Astrocyte of the cerebellum (primary cell): ENCODE measurements at regions not wholly inside any gene's neighbourhood (a gene's known extent, or its start where the extent isn't known, plus 50 kb on each side); places are given as distances from the start of the nearest gene placed in this dataset.

Experiments
- DNase-seq: peaks from one replicate; pipeline ENCODE4 v3.0.0-alpha.2; 2011; ENCODE audit warnings: low read depth
- H3K4me3 ChIP-seq: 2 replicates; pipeline ENCODE4 v1.5.1; 2011; ENCODE audit warnings: mild to moderate bottlenecking, low read depth, low read length, moderate library complexity
- CTCF ChIP-seq: IDR thresholded peaks from 2 replicates; pipeline ENCODE4 v1.5.1; 2012; ENCODE audit warnings: low read length, low read depth, moderate library complexity, mild to moderate bottlenecking; ENCODE audit errors: missing control alignments
- in situ Hi-C: cut with HindIII; loops from 2 replicates; pipeline ENCODE4 v1.10.0; 2017; ENCODE audit warnings: low sequenced_read_pairs

DNA sequence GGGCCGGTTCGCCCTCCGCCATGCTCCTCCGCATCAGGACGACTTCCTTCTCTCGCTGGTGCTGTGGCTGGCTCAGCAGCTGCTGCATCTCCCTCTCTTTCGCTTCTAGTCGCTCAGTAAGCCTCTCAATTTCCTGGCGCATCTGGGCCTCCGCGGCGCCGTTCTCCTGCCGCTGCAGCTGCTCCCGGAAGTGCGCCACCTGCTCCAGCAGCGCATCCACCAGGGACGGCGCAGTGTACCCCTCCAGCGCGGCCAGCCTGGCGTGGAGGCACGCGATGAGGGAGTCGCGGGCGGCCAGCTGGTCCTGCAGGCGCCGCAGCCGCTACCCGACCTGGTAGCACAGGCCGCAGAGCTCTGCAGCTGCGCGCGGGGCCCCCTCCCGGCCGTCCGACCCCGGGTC is 97.4 kb upstream of the MED14 start:
- TF ChIP-seq CTCF: no peak
- no peak for DNase-seq
- in situ Hi-C loops: no loop called here
- no peak overlapping the region for H3K4me3 ChIP-seq

GRCh38 chrX:40834225-40834624 is 98.9 kb upstream of the MED14 start:
- in situ Hi-C loops: no loop called here
- no peak for TF ChIP-seq CTCF
- H3K4me3 ChIP-seq: no peak overlapping the region

DNA sequence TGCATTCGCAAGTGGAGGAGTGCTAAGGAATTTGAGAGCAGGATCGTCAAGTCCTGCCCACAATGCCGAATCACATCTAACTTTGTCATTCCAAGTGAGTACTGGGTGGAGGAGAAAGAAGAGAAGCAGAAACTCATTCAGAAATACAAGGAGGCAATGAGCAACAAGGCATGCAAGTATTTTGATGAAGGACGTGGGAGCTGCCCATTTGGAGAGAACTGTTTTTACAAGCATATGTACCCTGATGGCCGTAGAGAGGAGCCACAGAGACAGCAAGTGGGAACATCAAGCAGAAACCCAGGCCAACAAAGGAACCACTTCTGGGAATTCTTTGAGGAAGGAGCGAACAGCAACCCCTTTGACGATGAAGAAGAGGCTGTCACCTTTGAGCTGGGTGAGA is 100.2 kb upstream of the MED14 start:
- in situ Hi-C loops: no loop called here
- no peak for DNase-seq
- no peak overlapping the region for H3K4me3 ChIP-seq
- TF ChIP-seq CTCF: no peak

More at GRCh38 chrX:40834225-40834624, 98.9 kb upstream of the MED14 start:
- DNase-seq: no peak

GRCh38 chrX:40843643-40844042 is 108.3 kb upstream of the MED14 start:
- in situ Hi-C loops: no loop called here

DNA sequence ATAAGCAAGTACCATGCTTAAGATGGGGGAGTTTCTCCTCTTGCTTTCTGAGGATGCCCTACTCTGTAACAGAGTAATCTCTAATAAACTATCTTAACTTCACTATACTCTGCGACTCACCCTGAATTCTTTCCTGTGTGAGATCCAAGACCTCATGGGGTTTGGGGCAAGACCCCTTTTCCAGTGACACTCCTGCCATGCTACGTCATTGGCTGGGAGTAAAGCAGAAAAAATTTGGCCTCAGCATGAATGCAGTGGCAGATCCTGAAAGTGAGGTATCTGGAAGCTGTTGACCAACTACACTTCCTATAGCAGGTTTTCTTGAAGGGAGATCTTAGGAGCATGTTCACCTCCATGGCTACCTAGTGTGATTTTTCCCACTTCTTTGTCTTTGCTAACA is 109.1 kb upstream of the MED14 start:
- in situ Hi-C loops: no loop called here
- DNase-seq: no peak
- TF ChIP-seq CTCF: no peak
- H3K4me3 ChIP-seq: no peak overlapping the region

More at GRCh38 chrX:40843643-40844042, 108.3 kb upstream of the MED14 start:
- no peak for TF ChIP-seq CTCF
- H3K4me3 ChIP-seq: no peak overlapping the region
- no peak for DNase-seq

- TF ChIP-seq CTCF: no peak
- H3K4me3 ChIP-seq: no peak overlapping the region
- in situ Hi-C loops: no loop called here
- peak; percentile 93 for DNase-seq
These were observed 110.1 kb upstream of the MED14 start for GRCh38 chrX:40845331-40845911.
